IPS-15b (cell line): ENCODE measurements at regions not wholly inside any gene's neighbourhood (a gene's known extent, or its start where the extent isn't known, plus 50 kb on each side); places are given as distances from the start of the nearest gene placed in this dataset.

Experiments used
- H3K27me3 ChIP-seq: one replicate; pipeline ENCODE4 v1.6.1; 2013; ENCODE audit warnings: low read length; ENCODE audit not compliant: control insufficient read depth, insufficient read depth
- H3K36me3 ChIP-seq: one replicate; pipeline ENCODE4 v1.6.1; 2013; ENCODE audit warnings: low read length; ENCODE audit not compliant: control insufficient read depth, insufficient read depth
- H3K4me1 ChIP-seq: one replicate; pipeline ENCODE4 v1.6.1; 2013; ENCODE audit warnings: mild to moderate bottlenecking, low read length; ENCODE audit not compliant: control insufficient read depth, insufficient read depth
- H3K4me3 ChIP-seq: one replicate; pipeline ENCODE4 v1.5.1; 2013; ENCODE audit warnings: low read depth, low read length
- H3K9ac ChIP-seq: one replicate; pipeline ENCODE4 v1.6.1; 2013; ENCODE audit warnings: low read depth, mild to moderate bottlenecking, low read length
- H3K9me3 ChIP-seq: one replicate; pipeline ENCODE4 v1.6.1; 2013; ENCODE audit warnings: mild to moderate bottlenecking, low read length; ENCODE audit not compliant: control insufficient read depth, insufficient read depth

- H3K9ac ChIP-seq: no peak overlapping the region
- no peaks in the 10 kb centered on the region for H3K27me3 ChIP-seq
- H3K9me3 ChIP-seq: no peaks in the 10 kb centered on the region
- no peaks in the 10 kb centered on the region for H3K4me1 ChIP-seq
- no peak overlapping the region for H3K4me3 ChIP-seq
- H3K36me3 ChIP-seq: no peaks in the 10 kb centered on the region
Observed at GRCh38 chr4:18343581-18343980, 322.0 kb upstream of the LCORL start.

DNA sequence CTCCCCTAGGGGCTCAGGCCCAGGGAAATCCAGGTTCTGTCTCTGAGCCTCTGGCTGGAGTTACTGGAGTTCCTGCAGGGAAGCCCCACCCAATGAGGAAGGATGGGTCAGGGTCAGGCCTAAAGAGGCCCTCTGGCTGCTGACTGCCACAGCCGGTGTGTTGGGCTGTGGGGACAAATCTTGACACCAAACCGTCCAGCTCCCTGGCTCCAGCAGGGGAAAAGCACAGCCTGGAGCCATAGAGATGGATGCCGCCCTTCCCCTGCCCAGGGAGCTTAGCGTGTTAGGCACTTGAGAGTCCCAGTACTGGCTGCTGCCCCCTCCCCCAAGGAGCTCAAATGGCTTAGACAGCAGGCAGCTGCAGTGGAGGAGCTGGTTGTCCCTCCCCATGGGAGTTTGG lies 321.3 kb upstream of the LCORL start:
- Histone ChIP-seq H3K4me3 (no peak overlapping the region), H3K4me1 (no peaks in the 10 kb centered on the region), H3K9ac (no peak overlapping the region), H3K36me3 (no peaks in the 10 kb centered on the region), H3K27me3 (no peaks in the 10 kb centered on the region), H3K9me3 (no peaks in the 10 kb centered on the region)

DNA sequence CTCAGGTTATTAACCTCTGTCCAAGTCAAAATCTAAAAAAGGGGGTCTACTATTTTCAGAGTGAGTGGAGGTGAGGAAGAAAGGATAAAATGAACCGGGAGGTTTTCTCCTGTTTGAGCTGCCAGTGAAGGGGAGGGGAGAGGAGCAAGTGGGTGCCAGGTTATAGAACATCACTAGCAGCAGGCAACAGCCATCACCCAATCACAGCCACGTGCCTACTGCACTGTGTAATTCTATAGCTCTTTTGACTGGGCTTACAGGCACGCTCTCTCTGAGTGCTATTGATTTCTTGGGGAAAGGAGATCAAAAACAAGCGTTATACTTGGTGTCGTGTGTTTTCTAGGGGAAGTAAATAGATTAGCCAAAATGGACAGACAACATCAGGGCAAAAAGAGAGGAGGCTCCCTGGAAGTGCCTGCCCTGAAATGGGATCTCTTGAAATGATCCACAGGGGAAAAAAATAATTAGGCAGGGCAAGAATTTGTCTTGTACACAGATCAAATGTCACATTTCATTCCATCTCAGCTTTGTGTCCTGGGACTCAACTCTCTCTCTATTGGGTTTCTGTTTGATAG lies 300.5 kb upstream of the LCORL start:
- Histone ChIP-seq H3K4me1 (no peaks in the 10 kb centered on the region), H3K36me3 (no peaks in the 10 kb centered on the region), H3K4me3 (no peak overlapping the region), H3K9ac (no peak overlapping the region), H3K9me3 (no peaks in the 10 kb centered on the region), H3K27me3 (no peaks in the 10 kb centered on the region)

GRCh38 chr4:18319431-18319830 lies 297.9 kb upstream of the LCORL start:
- no peaks in the 10 kb centered on the region for H3K9me3 ChIP-seq

GRCh38 chr4:18318682-18319388 lies 297.3 kb upstream of the LCORL start:
- H3K27me3 ChIP-seq: no peaks in the 10 kb centered on the region
- H3K36me3 ChIP-seq: no peaks in the 10 kb centered on the region
- H3K4me1 ChIP-seq: no peaks in the 10 kb centered on the region
- no peak overlapping the region for H3K9ac ChIP-seq
- no peaks in the 10 kb centered on the region for H3K9me3 ChIP-seq
- no peak overlapping the region for H3K4me3 ChIP-seq

More at GRCh38 chr4:18319431-18319830, 297.9 kb upstream of the LCORL start:
- no peaks in the 10 kb centered on the region for H3K36me3 ChIP-seq
- no peaks in the 10 kb centered on the region for H3K4me1 ChIP-seq
- no peaks in the 10 kb centered on the region for H3K27me3 ChIP-seq
- no peak overlapping the region for H3K9ac ChIP-seq
- H3K4me3 ChIP-seq: no peak overlapping the region

DNA sequence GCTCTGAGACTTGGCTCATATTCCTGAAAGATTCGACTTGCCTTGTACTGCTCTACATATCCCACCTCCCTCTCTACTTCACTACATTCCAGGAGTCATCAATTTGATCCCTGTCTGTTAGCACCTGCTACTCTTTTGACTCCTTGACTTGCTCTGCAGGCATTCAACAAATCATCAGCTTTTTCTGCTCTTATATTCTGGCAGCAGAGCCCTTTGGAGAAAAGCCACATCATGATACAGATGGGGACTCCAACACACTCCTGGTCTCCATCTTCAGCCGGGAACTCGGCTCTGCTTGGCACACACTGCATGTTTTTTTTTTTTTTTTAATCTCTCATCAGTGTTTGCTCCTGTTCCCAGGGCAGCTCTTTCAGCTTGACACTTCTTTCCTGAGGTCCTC lies 293.2 kb upstream of the LCORL start:
- no peak overlapping the region for H3K9ac ChIP-seq
- no peaks in the 10 kb centered on the region for H3K36me3 ChIP-seq
- H3K9me3 ChIP-seq: no peaks in the 10 kb centered on the region
- no peaks in the 10 kb centered on the region for H3K4me1 ChIP-seq
- H3K27me3 ChIP-seq: no peaks in the 10 kb centered on the region
- H3K4me3 ChIP-seq: no peak overlapping the region

DNA sequence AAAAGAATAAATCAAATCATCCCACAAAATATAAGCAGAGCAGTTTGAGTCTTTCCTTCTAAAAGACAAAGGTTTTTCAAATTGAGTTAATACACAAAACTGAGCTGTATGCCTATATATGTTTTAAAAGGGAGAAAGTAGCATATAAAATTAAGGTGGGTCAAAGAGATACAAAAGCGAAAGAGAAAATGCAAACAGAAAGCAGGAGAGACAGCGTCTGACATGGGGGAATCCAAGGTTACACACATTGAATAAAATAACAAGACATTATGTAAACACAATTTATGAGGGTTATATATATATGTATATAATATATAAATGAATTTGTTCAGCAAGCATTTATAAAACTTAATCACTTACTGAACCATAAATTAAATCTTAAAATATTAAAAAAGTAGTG lies 276.1 kb upstream of the LCORL start:
- H3K4me1 ChIP-seq: no peaks in the 10 kb centered on the region
- H3K9me3 ChIP-seq: no peaks in the 10 kb centered on the region
- H3K27me3 ChIP-seq: no peaks in the 10 kb centered on the region
- no peaks in the 10 kb centered on the region for H3K36me3 ChIP-seq
- H3K4me3 ChIP-seq: no peak overlapping the region
- H3K9ac ChIP-seq: no peak overlapping the region

- H3K9ac ChIP-seq: no peak overlapping the region
- H3K27me3 ChIP-seq: no peaks in the 10 kb centered on the region
- no peak overlapping the region for H3K4me3 ChIP-seq
- no peaks in the 10 kb centered on the region for H3K36me3 ChIP-seq
- no peaks in the 10 kb centered on the region for H3K9me3 ChIP-seq
- no peaks in the 10 kb centered on the region for H3K4me1 ChIP-seq
Observed at GRCh38 chr4:18296411-18296810, 274.9 kb upstream of the LCORL start.

- Histone ChIP-seq H3K36me3 (no peaks in the 10 kb centered on the region), H3K4me1 (no peaks in the 10 kb centered on the region), H3K9ac (no peak overlapping the region)
Observed at GRCh38 chr4:18294846-18295245, 273.3 kb upstream of the LCORL start.

GRCh38 chr4:18294021-18294420 lies 272.5 kb upstream of the LCORL start:
- H3K9me3 ChIP-seq: no peaks in the 10 kb centered on the region
- no peak overlapping the region for H3K9ac ChIP-seq
- no peaks in the 10 kb centered on the region for H3K36me3 ChIP-seq
- H3K27me3 ChIP-seq: no peaks in the 10 kb centered on the region
- no peaks in the 10 kb centered on the region for H3K4me1 ChIP-seq
- no peak overlapping the region for H3K4me3 ChIP-seq

More at GRCh38 chr4:18294846-18295245, 273.3 kb upstream of the LCORL start:
- H3K4me3 ChIP-seq: no peak overlapping the region
- H3K27me3 ChIP-seq: no peaks in the 10 kb centered on the region
- H3K9me3 ChIP-seq: no peaks in the 10 kb centered on the region

DNA sequence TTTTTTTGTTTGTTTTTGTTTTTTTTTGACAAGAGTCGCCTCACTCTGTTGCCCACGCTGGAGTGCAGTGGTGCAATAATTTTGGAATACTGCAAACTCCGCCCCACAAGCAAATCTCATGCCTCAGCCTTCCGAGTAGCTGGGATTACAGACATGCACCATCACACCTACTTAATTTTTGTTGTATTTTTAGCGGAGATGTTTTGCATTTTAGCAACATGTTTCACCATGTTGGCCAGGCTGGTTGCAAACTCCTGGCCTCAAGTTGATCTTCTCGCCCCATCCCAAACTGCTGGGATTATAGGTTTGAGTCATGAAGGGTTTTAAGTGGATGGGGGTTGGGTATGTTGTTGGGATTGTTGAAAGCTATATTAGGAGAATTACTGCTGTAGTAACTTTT lies 270.9 kb upstream of the LCORL start:
- no peak overlapping the region for H3K9ac ChIP-seq
- H3K36me3 ChIP-seq: no peaks in the 10 kb centered on the region
- H3K9me3 ChIP-seq: no peaks in the 10 kb centered on the region
- H3K4me3 ChIP-seq: no peak overlapping the region
- no peaks in the 10 kb centered on the region for H3K27me3 ChIP-seq
- H3K4me1 ChIP-seq: no peaks in the 10 kb centered on the region

- Histone ChIP-seq H3K9ac (no peak overlapping the region), H3K36me3 (no peaks in the 10 kb centered on the region), H3K4me1 (no peaks in the 10 kb centered on the region)
Observed at GRCh38 chr4:18291981-18292380, 270.4 kb upstream of the LCORL start.

More at GRCh38 chr4:18291981-18292380, 270.4 kb upstream of the LCORL start:
- H3K4me3 ChIP-seq: no peak overlapping the region
- no peaks in the 10 kb centered on the region for H3K27me3 ChIP-seq
- no peaks in the 10 kb centered on the region for H3K9me3 ChIP-seq
